CD4-positive, alpha-beta T cell treated with Interleukin-21 for 1 hour (primary cell): ENCODE measurements at regions not wholly inside any gene's neighbourhood (a gene's known extent, or its start where the extent isn't known, plus 50 kb on each side); places are given as distances from the start of the nearest gene placed in this dataset.
"Not testable (repeated sequence)": the region's sequence is repeated elsewhere in the genome, so short reads cannot be mapped to it uniquely, and the experiment has no call there.

Source experiments
- DNase-seq: peaks from one replicate; pipeline ENCODE4 v3.0.0-alpha.2; 2020

DNA sequence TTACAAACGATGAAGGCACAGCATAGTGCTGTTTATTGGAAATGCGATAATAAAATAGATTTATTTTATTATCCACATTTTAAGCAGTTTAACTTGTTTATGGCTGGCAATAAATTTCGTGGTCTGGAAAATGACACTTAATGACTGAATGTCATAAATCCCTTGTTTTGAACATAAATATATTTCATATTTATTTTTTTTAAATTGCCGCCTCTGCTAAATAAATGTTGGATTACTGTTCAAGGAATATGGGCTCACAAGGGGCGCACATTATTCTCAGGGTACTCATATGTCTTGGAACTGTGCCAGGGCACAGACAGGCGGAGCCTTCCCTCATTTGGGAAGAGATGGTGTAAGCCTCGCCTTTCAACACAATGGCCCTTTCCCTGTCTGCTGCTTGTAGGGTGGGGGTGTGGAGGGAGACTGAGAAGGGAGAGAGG, 134.3 kb downstream of the PXDC1 start:
- DNase-seq, result no peak

DNA sequence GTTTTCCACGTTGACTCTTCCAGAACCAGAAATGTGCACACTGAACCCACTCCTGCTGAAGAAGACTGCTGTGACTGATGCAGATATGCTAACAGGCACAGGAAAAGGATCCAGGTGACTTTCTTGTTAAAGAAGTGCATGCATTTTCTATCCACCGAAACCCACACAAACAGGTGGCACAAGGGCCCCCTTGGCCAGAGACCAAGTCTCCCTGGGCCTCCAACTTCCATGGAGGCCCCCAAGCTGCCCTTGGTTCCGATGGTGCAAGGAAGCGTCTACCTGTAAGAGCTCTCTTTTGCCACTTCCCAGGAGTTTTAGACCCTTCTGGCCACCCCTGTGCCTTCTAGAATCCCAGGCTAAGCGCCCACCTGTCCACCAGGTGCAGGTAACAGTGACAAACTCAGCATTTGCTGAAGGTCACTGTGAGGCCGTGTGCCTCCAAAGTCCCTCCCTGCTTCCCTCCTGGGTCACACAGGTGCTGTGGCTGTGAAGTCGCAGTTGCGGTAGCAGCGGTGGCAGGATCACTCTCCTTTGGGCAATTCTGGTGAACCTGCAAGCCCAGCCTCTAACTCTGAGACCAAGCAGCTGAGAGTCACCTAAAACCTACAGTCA, 134.8 kb downstream of the PXDC1 start:
- no peak for DNase-seq

DNA sequence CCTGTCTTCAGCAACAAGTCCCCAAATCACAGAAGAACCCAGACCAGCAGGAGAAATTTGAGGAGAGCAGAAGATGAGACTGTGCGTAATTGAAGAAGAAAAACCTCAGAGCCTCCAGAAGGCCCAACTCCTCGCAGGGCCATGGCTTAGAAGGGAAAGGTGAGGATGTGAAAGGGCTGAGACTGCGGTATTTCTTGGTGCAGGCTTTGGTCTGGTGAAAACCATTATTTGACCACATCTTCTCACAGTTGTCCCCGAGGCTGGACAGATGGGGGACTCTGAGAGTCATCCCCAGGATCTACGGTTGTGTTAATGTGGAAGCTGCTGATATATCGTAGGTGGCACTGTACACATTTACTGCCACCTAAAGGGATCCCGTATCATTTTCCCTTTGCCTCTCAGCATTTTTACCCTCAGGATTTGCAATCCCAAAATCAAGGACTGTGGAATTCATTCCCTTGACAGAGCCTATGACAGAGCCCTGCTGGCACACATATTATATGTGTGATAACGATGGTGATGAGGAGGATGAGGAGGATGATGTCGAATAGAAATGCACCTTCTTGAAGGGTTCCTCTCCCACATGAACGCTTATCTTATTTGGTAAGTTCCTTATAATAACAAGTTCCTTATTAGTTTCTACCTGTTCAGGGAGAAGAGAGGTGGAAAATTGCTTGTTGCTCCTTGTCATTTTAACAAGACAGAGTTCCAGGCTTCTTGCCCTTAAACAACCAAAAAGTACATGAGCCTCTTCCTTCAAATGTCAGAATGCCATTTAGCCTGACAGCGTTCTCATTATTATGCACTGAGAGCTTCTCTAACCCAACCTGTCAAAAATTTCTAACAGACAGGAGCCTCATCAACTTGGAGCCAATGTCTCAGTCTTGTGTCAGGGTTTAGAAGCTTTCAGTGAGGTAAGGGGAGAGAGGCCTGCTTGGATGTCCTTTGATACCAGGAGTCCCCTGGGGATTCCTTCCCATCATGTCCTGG, 135.8 kb downstream of the PXDC1 start:
- no peak for DNase-seq

DNA sequence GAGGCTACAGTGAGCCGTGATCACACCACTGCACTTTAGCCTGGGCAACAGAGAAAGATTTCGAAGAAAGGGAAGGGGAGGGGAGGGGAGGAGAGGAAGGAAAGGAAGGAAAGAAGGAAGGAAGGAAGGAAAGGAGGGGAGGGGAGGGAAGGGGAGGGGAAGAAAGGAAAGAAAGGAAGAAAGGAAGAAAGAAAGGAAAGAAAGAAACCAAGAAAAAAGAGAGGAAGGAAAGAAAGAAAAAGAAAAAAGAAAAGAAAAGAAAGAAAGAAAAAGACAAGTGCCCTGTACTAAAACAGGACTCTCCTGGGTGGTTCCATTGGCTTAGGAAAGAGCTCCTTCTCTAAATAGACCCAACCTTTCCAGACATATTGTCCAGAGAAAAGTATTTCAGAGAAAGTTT, 136.6 kb downstream of the PXDC1 start:
- DNase-seq, result no peak

DNA sequence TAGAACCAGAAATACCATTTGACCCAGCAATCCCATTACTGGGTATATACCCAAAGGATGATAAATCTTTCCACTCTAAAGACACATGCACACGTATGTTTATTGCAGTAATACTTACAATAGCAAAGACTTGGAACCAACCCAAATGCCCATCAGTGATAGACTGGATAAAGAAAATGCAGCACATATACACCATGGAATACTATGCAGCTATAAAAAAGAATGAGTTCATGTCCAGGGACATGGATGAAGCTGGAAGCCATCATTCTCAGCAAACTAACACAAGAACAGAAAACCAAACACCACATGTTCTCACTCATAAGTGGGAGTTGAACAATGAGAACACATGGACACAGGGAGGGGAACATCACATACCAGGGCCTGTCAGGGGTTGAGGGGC, 137.9 kb downstream of the PXDC1 start:
- DNase-seq, result not testable (repeated sequence)

DNA sequence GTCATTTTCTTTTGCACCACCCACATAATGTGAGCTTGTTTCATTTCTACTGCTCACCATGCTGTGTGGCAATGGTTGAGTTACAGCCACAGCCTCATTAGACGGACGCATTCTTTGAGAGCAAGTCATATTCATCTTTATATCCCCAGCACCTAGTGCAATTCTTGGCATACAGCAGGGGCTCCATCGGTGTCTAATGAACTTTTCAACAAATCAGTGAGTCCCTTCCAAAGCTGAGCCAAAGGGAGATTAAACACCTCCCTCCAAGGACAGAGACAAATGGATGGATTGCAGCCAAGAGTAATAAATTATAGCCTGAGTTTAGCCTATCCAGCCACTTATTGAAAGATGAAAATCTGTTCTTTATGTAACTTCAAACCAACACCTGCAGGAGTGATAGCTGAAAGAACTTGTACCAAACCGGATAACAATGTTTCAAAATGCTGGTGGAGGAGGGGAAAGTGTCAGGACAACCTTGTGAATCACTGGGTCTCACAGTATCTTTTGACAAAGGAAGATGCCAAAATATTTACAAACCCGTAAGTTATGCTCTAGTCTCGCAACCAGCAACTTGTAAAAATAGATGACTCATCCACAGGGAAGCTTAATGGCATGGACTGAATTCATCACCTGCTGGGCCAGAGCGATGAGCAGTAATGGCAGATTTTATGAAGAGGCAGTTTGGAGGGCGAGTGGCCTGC, 139.0 kb downstream of the PXDC1 start:
- DNase-seq, result no peak

DNA sequence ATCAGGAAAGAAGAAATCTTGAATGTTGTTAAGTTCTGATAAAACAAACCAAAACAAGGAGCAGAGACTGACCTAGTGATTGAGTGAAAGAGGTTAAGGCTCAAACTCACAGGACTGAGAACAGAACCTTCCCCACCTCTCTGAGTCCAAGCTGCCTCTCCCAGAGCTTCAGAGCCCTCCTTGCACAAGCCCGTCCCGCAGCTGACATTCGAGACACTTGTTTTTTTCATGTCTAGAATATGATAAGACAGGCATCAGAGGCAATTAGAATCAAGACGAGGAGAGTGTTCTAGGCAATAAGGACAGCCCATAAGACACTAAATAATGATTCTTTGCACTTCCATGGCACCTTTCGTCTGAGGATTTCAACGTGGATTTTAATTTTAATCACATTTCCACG, 140.6 kb downstream of the PXDC1 start:
- no peak for DNase-seq

DNA sequence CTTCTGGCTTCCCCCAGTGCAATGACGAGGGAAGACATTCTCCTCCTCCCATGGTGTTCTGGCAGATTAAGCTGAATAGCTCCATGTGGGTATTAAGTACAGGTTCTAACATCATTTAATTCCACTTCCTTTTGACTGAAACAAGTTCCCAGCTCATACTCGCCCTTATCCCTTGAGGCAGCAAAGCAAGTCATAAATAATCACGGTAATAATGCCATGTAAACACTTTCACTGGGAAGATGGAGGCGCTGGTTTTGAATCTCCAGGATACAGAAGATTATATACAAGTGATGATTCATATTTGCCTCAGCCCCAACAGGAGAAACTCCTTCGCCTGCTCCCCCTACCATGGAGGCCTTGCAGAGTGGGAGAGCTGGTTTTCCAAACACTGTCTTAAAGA, 141.3 kb downstream of the PXDC1 start:
- no peak for DNase-seq

DNA sequence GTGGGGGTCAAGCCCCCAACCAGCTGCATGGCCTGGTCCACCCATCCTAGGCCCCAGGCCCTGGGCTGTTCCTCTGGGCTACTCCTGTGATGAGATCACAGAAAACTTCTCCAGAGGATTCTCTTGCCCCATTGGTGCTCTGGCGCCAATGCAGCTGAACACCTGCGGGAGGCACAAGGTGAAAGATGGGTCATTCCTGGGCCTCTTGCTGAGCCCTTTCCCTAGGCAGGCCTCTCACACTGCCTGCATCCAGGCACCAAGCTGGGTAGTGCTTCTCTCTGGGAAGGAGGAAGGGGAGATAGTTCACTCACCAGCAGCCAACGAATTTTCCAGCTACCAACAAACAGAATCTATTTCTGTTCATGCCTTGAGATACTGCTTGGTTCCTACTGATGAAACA, 142.1 kb downstream of the PXDC1 start:
- DNase-seq, result no peak

DNA sequence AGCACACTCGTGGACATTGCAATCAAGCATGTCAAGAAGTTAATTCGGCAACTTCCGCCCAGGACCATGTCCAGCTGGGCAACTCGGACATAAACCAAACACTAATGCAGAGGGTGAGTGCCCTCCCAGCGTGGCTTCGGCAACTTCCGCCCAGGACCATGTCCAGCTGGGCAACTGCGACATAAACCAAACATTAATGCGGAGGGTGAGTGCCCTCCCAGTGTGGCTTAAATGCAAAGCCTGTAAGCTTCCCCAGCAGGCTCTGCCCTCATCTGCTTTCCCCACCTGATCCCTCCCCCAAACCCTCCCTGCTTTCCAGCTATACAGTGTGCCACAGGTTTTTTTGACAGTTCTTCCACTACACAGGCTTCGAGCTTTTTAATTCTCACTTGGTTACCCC, 143.4 kb downstream of the PXDC1 start:
- DNase-seq, result no peak

DNA sequence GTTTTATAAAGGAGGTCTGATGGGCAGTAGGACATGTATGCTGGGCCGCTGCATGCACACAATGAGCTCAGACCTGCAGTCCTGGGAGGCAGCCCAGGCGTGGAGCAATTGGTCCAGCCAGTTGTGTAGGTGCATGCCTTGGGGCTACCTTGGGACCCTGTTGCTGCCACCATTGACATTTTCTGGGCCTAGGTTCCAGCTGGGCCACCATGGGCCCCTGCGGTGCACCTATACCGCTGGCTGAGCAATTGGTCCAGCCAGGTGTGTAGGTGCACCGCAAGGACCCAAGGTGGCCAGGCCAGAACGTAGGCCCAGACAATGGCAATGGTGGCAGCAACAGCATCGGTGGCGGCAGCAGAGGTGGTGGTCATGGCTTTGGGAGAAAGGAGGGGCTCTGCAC, 143.9 kb downstream of the PXDC1 start:
- no peak for DNase-seq

DNA sequence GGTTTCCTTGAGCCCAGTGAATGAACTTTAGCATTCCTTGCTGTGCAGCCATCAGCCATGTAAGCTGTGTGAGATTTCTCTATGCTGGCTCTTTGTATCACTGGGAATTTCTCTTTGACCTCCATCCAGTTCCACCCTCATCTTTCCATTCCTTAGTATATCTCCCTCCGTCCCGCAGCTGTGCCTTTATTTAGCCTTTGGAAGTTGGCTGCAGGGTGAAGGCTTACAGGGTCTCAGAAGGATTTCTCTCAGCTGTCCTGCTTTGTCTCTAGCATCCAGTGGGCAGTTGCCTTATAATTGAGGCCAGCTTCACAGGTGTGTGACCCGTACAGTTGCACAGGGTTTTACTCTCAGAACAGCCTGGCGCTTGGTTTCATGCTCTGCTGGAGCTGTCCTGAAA, 144.3 kb downstream of the PXDC1 start:
- no peak for DNase-seq

DNA sequence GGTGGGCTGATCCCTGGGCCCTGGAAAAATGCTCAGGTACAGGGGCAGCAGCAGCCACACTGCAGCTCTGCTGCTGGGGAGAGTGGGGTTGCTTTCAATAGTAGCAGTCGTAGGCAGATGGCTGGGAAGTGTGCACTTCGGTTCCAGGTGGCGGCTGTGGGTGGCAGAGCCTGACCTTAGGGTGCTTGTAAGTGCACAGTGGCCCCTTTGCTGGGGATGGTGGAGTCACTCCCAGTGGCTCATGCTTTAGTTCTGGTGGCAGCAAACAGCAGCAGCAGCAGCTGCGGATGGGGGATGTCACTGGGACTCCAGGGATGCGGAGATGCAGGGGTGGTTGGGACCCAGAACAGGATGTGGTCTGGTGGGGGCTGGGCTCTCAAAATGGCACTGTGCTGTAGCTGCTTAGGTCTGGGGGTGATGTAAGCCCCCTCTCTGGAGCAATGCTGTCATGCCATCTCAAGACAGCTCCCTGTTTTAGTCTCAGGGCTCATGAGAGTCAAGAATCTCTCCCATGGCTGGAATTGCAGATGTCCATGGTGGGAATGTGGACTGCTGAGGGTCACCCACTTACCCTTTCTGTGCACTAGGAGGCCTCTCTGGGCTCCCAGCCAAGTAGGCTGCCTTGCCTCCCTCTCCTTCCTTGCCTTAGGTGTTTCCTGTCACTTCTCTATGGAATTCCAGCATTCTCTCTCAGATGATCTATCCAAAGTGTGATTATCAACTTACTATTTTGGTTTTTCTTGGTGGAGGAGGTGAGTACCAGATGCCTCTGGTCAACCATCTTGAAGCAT, 146.7 kb upstream of the SLC22A23 start:
- no peak for DNase-seq

DNA sequence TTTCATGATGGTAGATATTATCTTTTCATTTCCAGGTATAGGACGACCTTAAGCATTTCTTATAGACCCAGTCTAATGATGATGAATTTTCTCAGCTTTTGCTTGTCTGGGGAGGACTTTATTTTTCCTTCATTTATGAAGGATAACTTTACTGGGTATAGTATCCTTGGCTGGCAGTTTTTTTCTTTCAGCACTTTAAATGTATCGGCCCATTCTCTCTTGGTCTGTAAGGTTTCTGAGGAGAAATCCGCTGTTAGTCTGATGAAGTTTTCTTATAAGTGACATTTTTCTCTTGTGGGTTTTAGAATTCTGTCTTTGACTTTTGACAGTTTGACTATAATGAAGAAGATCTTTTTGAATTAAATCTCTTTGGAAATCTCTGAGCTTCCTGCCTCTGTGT, 144.7 kb upstream of the SLC22A23 start:
- DNase-seq, result no peak

DNA sequence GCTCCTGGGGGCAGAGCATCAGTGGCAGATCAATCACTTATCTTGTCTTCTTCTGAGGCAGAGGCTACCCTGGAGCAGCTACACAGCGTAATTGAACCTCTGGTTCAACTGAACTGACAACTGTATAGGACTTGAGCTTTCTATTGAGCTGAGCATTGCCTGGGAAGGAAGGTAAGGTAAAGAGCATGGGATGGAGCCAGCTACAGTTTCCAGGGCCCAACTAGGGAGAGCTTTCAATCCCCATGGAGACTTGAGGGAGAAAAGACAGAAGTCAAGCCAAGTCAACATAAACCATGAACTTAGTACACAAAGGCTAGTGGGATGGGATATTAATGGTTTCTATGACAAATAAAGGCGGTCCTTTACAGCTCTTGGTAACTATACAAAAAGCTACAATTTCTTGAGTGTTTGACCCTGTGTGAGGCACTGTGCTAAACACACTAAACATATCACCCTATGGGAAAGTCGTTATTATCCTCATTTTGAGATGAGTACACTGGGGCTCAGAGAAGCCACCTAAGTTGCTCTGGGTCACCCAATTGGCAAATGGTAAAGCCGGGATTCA, 140.7 kb upstream of the SLC22A23 start:
- no peak for DNase-seq

DNA sequence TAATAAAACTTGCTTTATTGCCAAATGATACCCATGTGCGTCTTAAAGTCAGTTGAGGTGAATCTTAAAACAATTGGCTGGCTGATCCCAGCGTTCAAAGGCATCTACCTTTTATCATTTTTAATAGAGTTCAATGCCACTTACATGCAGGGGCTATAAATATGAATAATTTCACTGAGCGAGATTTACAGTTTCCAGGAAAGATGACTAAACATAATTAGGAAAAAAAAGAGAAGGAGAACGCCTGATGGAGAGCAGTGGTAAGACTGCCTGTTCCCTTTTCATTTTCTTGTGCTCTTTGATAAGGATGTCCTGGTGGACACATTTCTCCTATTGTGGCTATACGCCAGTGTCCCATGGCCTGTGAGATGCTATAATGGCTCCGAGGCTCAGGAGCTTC, 139.9 kb upstream of the SLC22A23 start:
- no peak for DNase-seq

DNA sequence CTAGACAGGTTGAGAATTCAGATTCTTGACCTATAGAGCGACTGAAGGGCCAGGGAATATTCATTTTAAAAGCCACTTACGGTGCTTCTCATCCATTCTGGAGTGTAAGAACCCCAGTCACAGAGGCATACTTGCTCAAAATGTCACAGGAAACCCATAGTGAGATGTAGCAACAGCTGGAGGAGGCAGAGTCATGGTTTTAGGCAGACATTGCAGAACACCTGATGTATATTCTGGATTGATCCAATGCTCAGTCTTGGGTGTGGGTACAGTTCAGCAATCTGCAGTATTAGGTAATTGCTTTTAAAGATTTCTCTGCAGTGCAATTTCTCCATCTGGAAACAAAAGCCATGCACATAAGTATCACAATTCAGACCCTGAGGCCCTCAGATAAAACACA, 137.4 kb upstream of the SLC22A23 start:
- no peak for DNase-seq

DNA sequence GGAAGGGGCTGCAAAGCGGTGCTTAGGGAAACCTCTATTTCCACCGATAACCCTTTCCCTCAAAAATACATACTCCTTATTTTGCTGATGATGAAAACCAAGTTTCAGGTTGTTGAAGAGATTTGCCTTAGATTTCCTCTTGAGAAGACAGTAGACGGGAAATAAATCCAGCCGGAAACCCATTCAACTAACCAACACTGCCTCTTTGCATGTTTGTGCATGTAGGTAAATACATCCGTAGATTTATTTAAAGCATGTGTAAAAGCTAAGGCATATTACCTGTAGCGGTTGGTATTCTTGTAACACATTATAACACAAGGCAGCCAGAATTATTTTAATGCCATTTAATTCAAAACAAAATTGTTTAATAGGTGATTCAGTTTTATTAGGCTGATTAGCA, 136.3 kb upstream of the SLC22A23 start:
- DNase-seq, result no peak

DNA sequence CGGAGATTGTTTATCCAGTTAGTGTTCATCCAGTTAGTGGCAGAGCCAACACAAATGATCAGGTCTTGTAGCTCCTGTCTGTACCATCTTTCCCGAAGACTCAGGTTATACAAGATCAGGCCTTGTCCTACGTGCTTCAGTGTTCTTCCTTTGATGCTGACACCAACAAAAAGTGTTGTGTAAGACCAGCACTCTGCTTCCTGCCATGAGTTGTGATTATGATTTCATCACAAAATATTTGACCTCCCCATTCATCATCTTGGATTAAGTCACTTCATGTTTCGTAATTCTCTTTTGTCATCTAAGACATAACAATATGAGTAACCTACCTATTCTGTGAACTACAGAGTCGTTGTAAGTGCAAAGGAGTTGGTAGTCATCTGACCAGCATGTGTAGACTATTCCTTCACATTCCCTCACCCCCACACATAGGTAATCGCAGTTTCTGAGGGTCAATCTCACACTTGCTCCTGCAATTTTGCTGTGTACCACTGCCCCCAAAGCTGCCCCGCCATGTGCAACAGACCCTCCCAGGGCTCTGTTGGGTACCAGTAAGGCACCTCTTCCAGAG, 135.6 kb upstream of the SLC22A23 start:
- no peak for DNase-seq

DNA sequence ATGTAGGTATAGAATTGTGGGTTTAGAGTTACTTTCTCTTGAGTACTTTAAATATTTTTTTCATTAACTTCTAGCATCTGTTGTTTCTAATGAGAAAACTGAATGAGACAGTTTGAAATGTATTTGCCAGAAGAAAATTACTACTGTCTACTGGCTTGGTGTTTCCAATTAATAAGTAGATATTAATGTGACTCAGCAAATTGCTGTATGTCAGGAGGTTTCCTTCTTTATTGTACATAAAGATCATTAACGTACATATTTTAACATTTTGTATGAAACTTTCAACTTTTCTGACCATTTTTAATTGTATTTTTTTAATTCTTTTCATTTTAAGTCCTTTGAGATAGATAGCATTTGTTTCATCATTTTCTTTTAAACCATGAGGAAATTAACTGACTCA, 135.1 kb upstream of the SLC22A23 start:
- no peak for DNase-seq

DNA sequence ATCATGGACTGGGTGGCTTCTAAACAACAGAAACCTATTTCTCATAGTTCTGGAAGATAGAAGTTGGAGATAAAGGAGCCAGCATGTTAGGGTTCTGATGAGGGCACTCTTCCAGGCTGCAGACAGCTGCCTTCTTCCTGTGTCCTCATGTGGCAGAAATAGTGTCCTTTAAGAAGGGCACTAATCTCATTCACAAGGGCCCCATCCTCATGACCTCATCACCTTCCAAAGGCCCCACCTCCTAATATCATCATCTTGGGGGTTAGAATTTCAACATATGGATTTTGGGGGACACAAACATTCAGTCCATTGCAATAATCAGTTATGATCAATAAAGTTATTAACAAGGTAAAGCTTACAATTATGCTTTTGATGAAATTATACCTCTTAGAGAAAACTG, 130.8 kb upstream of the SLC22A23 start:
- DNase-seq, result no peak

DNA sequence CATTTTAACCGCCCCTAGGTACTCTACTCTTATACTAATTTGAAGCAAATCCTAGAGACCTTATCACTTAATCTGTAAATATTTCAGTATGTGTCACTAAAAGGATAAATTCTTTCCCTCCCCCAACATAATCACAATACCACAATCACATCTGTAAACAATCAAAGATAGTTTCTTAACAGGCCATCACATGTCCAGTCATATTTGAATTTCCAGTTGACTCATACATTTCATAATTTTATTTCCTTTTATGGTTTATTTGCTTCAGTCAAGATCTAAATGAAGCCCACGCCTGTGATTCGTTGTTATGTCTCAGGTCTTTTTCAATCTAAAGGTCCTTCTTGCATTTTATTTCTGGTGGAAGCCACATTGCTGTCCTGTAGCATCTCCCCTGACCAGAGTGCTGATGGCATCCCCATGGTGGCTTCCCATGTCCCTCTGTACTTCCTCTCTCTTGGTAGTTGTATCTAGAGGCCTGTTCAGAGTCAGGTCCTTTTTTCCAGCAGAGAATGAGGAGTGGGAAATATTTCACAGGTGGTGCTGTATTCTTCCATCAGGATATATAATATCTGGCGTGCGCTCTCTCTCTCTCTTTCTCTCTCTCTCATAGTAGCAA, 128.6 kb upstream of the SLC22A23 start:
- DNase-seq, result no peak
